Ovary (tissue), 3 donors: ENCODE measurements at regions not wholly inside any gene's neighbourhood (a gene's known extent, or its start where the extent isn't known, plus 50 kb on each side); places are given as distances from the start of the nearest gene placed in this dataset.

Experiments
- CTCF ChIP-seq, 3 donors: fragments of 450-650 bp in 2 of 3; fragments of 200-600 bp in 1 of 3; IDR thresholded peaks; one replicate each; pipeline versions ENCODE4 v1.5.1 to v1.8.0; 2016 to 2022; ENCODE audit warnings: antibody characterized with exemption in 3 of 3, mild to moderate bottlenecking in 1 of 3
- EP300 ChIP-seq: sonication (generic); formaldehyde crosslinking; IDR thresholded peaks from one replicate; pipeline ENCODE4 v1.6.1; 2017; ENCODE audit warnings: antibody characterized with exemption
- donor health status: DM: no; HTN: no; CAD: no.

- TF ChIP-seq CTCF (IDR thresholded peaks at IDR 0.05) = no peak
- no peak for TF ChIP-seq EP300
These were observed 90.3 kb upstream of the CCNH start for GRCh38 chr5:87503004-87503403.
